ENCODE measurements at regions not wholly inside any gene's neighbourhood (a gene's known extent, or its start where the extent isn't known, plus 50 kb on each side); places are given as distances from the start of the nearest gene placed in this dataset.

- TF ChIP-seq POLR2A (IDR thresholded peaks at IDR 0.05) (no peak), CTCF (IDR thresholded peaks at IDR 0.05) (no peak), POLR2AphosphoS5 (IDR thresholded peaks at IDR 0.05) (no peak), EP300 (IDR thresholded peaks at IDR 0.05) (no peak)
Observed at GRCh38 chr4:104896660-104897645, 249.7 kb upstream of the TET2 start.
